ENCODE measurements at regions not wholly inside any gene's neighbourhood (a gene's known extent, or its start where the extent isn't known, plus 50 kb on each side); places are given as distances from the start of the nearest gene placed in this dataset.
A peak's percentile ranks its signal among the peaks of the same experiment; 100 is the strongest.

DNA sequence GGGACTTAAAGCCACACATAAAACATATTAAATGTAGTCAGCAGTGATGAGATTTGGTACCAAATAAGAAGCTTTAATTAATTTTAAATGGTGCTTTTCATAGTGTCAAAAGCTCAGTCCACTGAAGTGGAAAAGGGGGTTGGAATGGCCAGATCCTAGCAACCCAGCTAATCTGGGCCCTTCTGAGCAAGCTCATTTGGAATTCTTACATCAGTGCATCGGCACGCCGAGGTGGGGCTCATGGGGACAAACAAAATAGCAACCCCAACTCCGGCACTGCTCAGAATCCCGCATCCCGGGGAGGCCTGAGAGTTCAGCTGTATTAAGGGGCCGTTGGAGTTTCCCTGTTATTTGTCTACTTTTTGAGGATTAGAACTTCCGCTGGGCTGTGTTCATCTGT, 526.4 kb downstream of the SOX2 start:
- WGBS, 2 experiments (ENCODE audit: insufficient coverage in 1 of 2, insufficient read length in 1 of 2) = 66 to 72% methylated on average over 2 to 8 of the region's 8 CpGs

DNA sequence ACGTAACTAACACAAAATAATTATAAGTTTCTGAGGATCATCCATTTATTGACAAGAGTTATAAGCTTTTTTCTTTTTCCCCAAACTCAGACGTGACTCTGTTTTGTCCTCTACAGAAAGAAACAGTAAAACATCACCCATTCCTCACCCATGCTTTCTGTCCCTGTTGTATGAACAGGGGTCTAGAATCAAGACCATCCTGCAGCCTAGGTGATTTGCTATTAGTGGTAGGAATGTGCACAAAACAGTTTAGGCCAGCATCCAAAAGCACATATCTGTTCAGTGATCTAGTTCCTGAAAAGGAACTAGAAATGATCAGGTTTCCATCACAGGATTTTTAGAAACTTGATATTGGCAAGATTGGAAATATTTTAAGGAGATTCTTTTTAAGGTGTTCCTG, 527.6 kb downstream of the SOX2 start:
- no peaks in the 10 kb centered on the region for H3K4me1 ChIP-seq (ENCODE audit: control insufficient read depth, insufficient read depth, low read length)
- 90 to 100% methylated on average over 1 to 2 of the region's 2 CpGs for WGBS, 2 experiments (ENCODE audit: insufficient coverage in 1 of 2, insufficient read length in 1 of 2)

More for the DNA sequence above, 526.4 kb downstream of the SOX2 start:
- Histone ChIP-seq H3K4me1 (ENCODE audit: control insufficient read depth, insufficient read depth, low read length) (no peaks in the 10 kb centered on the region), H3K27me3 (ENCODE audit: control insufficient read depth, insufficient read depth, low read length, poor library complexity, severe bottlenecking) (no peaks in the 10 kb centered on the region), H3K27ac (ENCODE audit: low read depth, low read length) (peak overlapping the region; percentile 99), H3K9me3 (ENCODE audit: control insufficient read depth, low read length) (no peaks in the 10 kb centered on the region), H3K9ac (ENCODE audit: extremely low read depth, low read length, poor library complexity, severe bottlenecking) (no peak overlapping the region), H3K36me3 (ENCODE audit: control insufficient read depth, insufficient read depth, low read length) (no peaks in the 10 kb centered on the region), H3K4me3 (ENCODE audit: low read length) (no peak overlapping the region)
- H3K27ac Mint-ChIP-seq = no peak overlapping the region
- no peaks in the 10 kb centered on the region for H3K9me3 Mint-ChIP-seq
- TF ChIP-seq, protein P1, sequence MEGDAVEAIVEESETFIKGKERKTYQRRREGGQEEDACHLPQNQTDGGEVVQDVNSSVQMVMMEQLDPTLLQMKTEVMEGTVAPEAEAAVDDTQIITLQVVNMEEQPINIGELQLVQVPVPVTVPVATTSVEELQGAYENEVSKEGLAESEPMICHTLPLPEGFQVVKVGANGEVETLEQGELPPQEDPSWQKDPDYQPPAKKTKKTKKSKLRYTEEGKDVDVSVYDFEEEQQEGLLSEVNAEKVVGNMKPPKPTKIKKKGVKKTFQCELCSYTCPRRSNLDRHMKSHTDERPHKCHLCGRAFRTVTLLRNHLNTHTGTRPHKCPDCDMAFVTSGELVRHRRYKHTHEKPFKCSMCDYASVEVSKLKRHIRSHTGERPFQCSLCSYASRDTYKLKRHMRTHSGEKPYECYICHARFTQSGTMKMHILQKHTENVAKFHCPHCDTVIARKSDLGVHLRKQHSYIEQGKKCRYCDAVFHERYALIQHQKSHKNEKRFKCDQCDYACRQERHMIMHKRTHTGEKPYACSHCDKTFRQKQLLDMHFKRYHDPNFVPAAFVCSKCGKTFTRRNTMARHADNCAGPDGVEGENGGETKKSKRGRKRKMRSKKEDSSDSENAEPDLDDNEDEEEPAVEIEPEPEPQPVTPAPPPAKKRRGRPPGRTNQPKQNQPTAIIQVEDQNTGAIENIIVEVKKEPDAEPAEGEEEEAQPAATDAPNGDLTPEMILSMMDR (conservative IDR thresholded peaks at IDR 0.05) = no peak
- no peaks in the 10 kb centered on the region for H3K36me3 Mint-ChIP-seq (ENCODE audit: low read depth)
- peaks cover 9% of the 10 kb centered on the region for H3K4me1 Mint-ChIP-seq
- no peaks in the 10 kb centered on the region for H3K27me3 Mint-ChIP-seq (ENCODE audit: insufficient read depth)
- H3K4me3 Mint-ChIP-seq = no peak overlapping the region
- peak; percentile 70 for DNase-seq

DNA sequence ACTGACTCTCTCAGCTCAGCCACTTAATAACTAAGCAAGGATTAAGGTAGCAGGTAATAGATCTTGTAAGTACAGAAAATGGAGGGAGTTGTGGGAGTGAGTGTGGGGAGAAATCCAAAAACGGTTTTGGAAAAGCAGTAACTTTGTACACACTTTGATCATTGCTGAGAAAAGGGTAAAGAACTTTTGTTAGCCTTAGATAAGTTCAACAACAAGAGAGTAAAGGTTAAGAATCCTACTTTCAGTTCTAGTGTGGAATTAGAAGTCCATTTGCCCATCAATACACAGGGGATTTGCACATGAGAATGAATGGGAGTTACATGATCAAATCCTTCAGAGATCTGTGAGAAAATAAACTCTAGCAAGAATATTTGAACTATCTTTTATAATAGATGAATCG, 528.7 kb downstream of the SOX2 start:
- 50 to 78% methylated on average over 1 of the region's 2 CpGs for WGBS, 2 experiments (ENCODE audit: insufficient coverage in 1 of 2, insufficient read length in 1 of 2)
- no peaks in the 10 kb centered on the region for H3K4me1 ChIP-seq (ENCODE audit: control insufficient read depth, insufficient read depth, low read length)
- no peaks in the 10 kb centered on the region for H3K4me1 Mint-ChIP-seq

More for the DNA sequence above, 527.6 kb downstream of the SOX2 start:
- H3K4me3 ChIP-seq (ENCODE audit: low read length) = no peak overlapping the region
- H3K9ac ChIP-seq (ENCODE audit: extremely low read depth, low read length, poor library complexity, severe bottlenecking) = no peak overlapping the region
- H3K36me3 Mint-ChIP-seq (ENCODE audit: low read depth) = no peaks in the 10 kb centered on the region
- no peak for DNase-seq
- H3K27ac ChIP-seq (ENCODE audit: low read depth, low read length) = peak overlapping the region; percentile 99
- H3K9me3 Mint-ChIP-seq = no peaks in the 10 kb centered on the region
- H3K36me3 ChIP-seq (ENCODE audit: control insufficient read depth, insufficient read depth, low read length) = no peaks in the 10 kb centered on the region
- no peaks in the 10 kb centered on the region for H3K27me3 ChIP-seq (ENCODE audit: control insufficient read depth, insufficient read depth, low read length, poor library complexity, severe bottlenecking)
- no peak overlapping the region for H3K27ac Mint-ChIP-seq
- H3K4me1 Mint-ChIP-seq = peaks cover 4% of the 10 kb centered on the region
- no peak overlapping the region for H3K4me3 Mint-ChIP-seq
- H3K9me3 ChIP-seq (ENCODE audit: control insufficient read depth, low read length) = no peaks in the 10 kb centered on the region
- H3K27me3 Mint-ChIP-seq (ENCODE audit: insufficient read depth) = no peaks in the 10 kb centered on the region
- TF ChIP-seq, protein P1 (conservative IDR thresholded peaks at IDR 0.05) = peak; percentile 35

More for the DNA sequence above, 528.7 kb downstream of the SOX2 start:
- TF ChIP-seq, protein P1 (conservative IDR thresholded peaks at IDR 0.05) = no peak
- H3K27ac Mint-ChIP-seq = no peak overlapping the region
- no peak overlapping the region for H3K4me3 ChIP-seq (ENCODE audit: low read length)
- H3K36me3 Mint-ChIP-seq (ENCODE audit: low read depth) = no peaks in the 10 kb centered on the region
- H3K36me3 ChIP-seq (ENCODE audit: control insufficient read depth, insufficient read depth, low read length) = no peaks in the 10 kb centered on the region
- H3K4me3 Mint-ChIP-seq = no peak overlapping the region
- H3K9me3 Mint-ChIP-seq = no peaks in the 10 kb centered on the region
- no peak for DNase-seq
- H3K27me3 Mint-ChIP-seq (ENCODE audit: insufficient read depth) = no peaks in the 10 kb centered on the region
- no peak overlapping the region for H3K9ac ChIP-seq (ENCODE audit: extremely low read depth, low read length, poor library complexity, severe bottlenecking)
- no peaks in the 10 kb centered on the region for H3K9me3 ChIP-seq (ENCODE audit: control insufficient read depth, low read length)
- H3K27ac ChIP-seq (ENCODE audit: low read depth, low read length) = no peak overlapping the region
- H3K27me3 ChIP-seq (ENCODE audit: control insufficient read depth, insufficient read depth, low read length, poor library complexity, severe bottlenecking) = no peaks in the 10 kb centered on the region
